Hematopoietic multipotent progenitor cell (in vitro differentiated cells): ENCODE measurements at regions not wholly inside any gene's neighbourhood (a gene's known extent, or its start where the extent isn't known, plus 50 kb on each side); places are given as distances from the start of the nearest gene placed in this dataset.

Experiments
- DNase-seq, 3 donors: peaks; one replicate each; pipeline ENCODE4 v3.0.0-alpha.2; 2011 to 2015; ENCODE audit warnings: low read depth in 2 of 3, low spot score in 2 of 3

DNA sequence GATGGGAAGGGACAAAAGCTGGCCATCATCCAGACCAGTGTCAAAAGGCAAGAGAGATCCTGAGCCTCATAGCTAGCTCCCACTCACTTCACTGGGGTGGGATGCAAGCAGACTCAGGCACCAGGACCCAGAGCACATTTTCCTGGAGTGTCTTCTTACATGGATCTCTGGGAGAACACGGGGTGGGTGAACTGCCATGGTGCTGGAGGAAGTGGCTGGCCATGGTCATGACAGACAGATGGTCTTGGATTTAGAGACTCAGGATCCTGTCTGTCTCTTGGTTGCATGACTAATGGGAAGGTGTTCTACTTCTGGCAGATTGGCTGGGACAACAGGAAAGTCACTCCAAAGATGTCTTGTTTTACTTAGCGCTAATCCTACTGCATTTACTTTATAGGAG lies 311.5 kb downstream of the ATP23 start:
- no peak for DNase-seq

- DNase-seq = no peak
Observed at GRCh38 chr12:58253663-58254062, 312.3 kb downstream of the ATP23 start.

- DNase-seq = no peak
Observed at GRCh38 chr12:58254463-58255100, 313.2 kb downstream of the ATP23 start.

- DNase-seq = no peak
Observed at GRCh38 chr12:58262796-58263195, 321.4 kb downstream of the ATP23 start.

DNA sequence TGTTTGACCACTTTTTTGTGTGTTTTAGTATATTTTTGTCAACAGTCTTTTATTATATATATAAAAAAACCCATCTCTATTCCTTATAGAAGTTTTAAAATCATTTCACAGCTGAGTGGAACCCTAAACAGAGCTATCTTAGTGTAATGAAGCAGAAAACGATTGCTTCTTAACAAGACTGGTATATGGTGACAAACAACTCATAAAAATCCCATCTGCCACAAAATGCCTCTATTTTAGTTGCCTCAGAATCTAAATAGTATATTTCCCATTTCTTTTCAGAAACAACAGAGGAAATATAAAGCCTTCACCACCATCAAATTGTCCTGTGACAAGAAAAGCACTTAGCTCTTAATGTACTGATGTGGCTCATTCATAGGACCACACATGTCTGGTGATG lies 322.4 kb downstream of the ATP23 start:
- no peak for DNase-seq

DNA sequence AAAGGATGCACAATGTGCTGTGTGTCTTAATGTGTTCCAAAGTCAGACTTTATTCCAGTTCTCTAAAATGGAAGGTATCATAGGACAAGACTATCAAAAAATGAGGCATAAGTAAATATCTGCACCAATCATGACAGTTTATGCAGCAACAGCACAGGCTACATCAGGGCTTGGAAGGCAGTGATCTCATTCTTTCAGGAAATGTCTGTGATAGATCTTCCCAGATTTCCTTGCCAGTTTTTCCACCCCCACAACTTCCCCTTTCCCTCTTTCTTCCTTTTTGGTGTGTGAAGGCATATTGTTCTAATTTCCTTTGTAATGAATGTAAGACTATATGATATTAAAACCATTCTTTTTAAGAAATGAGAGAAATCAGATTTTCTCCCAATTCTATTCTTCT lies 326.7 kb downstream of the ATP23 start:
- no peak for DNase-seq

DNA sequence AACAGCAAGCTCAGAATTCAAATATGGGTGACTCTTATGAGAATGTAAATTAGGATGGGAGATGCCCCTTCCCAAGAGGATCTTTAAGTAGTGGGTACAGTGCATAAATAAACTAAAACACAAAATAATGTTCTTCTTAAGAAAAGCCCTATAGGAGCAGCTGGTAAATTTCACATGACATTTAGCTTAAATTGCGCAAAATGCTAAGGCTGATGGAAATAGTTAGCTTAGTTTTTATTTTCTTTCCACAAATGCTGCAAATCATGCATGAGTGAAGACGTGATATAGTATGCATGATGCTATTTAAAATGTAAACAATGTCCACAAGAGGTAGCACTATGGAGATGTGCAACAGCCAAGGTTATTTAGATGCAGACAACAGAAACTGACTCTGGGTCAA lies 328.1 kb downstream of the ATP23 start:
- DNase-seq = no peak

GRCh38 chr12:58270966-58271705 lies 329.8 kb downstream of the ATP23 start:
- no peak for DNase-seq

GRCh38 chr12:58272461-58272860 lies 331.1 kb downstream of the ATP23 start:
- DNase-seq = no peak

GRCh38 chr12:58277231-58277630 lies 335.9 kb downstream of the ATP23 start:
- DNase-seq = no peak

DNA sequence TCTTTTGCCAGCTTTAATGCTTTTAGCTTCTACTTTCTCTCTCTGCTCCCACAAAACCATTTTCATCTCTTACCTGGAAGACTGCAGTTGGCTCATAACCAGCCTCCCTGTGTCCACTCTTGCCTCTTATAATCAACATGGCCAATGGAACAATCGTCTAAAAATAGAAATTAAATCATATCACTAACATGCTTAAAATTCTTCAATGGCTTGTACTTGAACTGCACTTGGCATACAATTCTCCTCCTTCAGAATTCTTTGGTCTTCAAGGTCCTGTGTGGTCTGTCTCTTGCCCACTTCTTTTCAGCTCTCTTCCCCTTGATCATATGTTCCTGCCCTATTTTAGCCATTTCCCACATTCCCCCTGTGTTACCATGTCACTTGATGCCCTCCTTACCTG lies 342.2 kb downstream of the ATP23 start:
- DNase-seq = no peak

- DNase-seq = no peak
Observed at GRCh38 chr12:58285551-58285950, 344.2 kb downstream of the ATP23 start.

DNA sequence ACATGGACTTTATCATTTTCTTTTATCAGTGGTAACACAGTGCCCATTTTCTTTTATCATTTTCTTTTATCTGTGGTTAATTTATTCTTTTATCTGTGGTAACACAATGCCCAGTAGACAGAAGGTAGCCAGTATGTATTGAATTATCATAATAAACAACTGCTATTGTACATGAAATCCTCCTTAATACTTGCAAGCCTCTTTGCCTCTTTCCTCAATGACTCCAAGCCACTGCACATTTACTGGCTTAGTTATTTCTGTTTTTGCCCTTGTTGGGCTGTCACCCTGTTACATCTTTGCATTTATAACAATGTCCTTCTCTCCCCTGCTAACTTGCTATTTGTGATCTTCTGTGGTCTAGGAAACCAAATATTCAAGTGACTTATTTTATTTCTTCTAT lies 345.0 kb downstream of the ATP23 start:
- no peak for DNase-seq

GRCh38 chr12:58288190-58288589 lies 346.8 kb downstream of the ATP23 start:
- DNase-seq = no peak

GRCh38 chr12:58291106-58291505 lies 349.7 kb downstream of the ATP23 start:
- no peak for DNase-seq

GRCh38 chr12:58293308-58293982 lies 352.1 kb downstream of the ATP23 start:
- DNase-seq = no peak

DNA sequence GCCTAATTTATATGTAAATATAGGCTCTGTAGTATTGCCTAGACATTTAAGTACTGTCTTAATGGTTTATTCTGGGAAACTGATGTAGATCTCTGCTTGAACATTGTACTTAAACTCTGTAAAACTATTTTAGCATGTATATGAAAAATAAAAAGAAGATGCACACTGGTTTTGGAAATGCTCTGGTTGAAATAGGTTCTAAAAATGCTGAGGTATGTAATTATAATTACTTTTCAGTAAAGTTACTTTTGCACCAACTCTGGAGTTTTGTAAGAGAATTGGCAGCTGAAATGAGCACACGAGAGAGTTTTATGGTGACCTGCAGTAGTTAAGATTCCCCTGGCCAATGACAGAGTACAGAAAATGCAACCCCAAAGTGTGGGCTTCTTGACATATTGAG lies 353.9 kb downstream of the ATP23 start:
- no peak for DNase-seq

GRCh38 chr12:58296863-58297262 lies 355.5 kb downstream of the ATP23 start:
- DNase-seq = no peak

DNA sequence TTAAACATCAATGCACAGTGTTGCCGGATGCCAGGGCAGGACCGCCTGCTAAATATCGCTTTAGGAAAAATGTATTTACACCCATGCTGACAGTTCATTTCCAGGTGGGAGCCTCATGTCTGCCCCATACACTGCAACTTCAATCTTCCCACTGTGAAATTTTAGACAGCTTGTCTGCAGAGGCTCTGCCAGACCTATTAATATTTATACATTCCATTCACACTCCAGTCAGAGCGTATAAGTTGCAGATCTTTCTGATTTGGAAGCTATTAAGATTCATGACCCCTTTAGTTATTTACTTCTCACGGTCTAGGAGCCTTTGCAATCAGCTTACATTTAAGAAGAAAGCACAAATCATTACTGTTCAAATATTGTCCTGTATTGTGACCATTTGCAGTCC lies 357.4 kb downstream of the ATP23 start:
- DNase-seq = no peak

GRCh38 chr12:58299371-58299770 lies 358.0 kb downstream of the ATP23 start:
- DNase-seq = no peak

DNA sequence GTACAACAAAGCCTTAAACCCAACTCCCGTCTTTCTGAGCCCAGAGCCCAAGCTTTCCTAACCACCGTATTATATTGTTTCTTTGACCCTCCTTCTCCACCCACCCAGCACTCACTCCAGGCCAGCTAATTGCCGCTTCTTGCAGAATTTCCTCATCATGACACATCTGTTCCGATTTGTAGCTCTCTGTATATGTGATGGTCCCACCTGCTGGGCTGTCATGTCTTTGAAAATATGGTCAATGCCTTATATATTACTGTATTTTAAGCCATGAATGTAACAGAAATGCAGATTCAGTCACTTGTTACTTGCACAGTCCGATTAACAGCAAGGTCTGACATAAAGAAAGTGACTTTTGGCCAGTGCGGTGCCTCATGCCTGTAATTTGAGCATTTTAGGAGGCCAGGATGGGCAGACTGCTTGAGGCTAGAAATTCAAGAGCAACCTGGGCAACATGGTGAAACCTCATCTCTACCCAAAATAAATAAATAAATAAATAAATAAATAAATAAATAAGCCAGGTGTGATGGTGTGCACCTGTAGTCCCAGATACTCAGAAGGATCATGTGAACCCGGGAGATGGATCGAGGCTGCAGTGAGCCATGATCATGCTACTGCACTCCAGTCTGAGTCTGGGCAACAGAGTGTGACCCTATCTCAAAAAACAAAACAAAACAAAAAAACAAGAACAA lies 359.8 kb downstream of the ATP23 start:
- no peak for DNase-seq
